ENCODE measurements at regions not wholly inside any gene's neighbourhood (a gene's known extent, or its start where the extent isn't known, plus 50 kb on each side); places are given as distances from the start of the nearest gene placed in this dataset.

GRCh38 chr7:156169474-156170370 lies 357.5 kb upstream of the SHH start:
- no peak for TF ChIP-seq POLR2AphosphoS5 (IDR thresholded peaks at IDR 0.05)
- DNase-seq (ENCODE audit: low spot score in 2 of 2), result no peak
- Histone ChIP-seq H3K27me3 (peaks cover 0 to 9% of the 10 kb centered on the region in 2 donors), H3K27ac (no peak overlapping the region), H3K9me3 (no peaks in the 10 kb centered on the region), H3K36me3 (no peaks in the 10 kb centered on the region), H3K4me1 (no peaks in the 10 kb centered on the region), H3K4me3 (no peak overlapping the region)
- intact Hi-C loops (cut with DNase I; ENCODE audit: low total_unique reads), result no loop called here

GRCh38 chr7:156168434-156168833 lies 356.2 kb upstream of the SHH start:
- peaks cover 0 to 16% of the 10 kb centered on the region in 2 donors for H3K27me3 ChIP-seq
- intact Hi-C loops (cut with DNase I; ENCODE audit: low total_unique reads), result no loop called here
- no peaks in the 10 kb centered on the region for H3K4me1 ChIP-seq
- H3K9me3 ChIP-seq, result no peaks in the 10 kb centered on the region
- no peak overlapping the region for H3K27ac ChIP-seq
- TF ChIP-seq POLR2AphosphoS5 (IDR thresholded peaks at IDR 0.05) (no peak), POLR2A (IDR thresholded peaks at IDR 0.05) (no peak)
- DNase-seq (ENCODE audit: low spot score in 2 of 2), result no peak
- no peaks in the 10 kb centered on the region for H3K36me3 ChIP-seq
- no peak overlapping the region for H3K4me3 ChIP-seq

GRCh38 chr7:156167987-156168386 lies 355.7 kb upstream of the SHH start:
- H3K36me3 ChIP-seq, result no peaks in the 10 kb centered on the region
- H3K9me3 ChIP-seq, result no peaks in the 10 kb centered on the region
- H3K4me1 ChIP-seq, result no peaks in the 10 kb centered on the region
- intact Hi-C loops (cut with DNase I; ENCODE audit: low total_unique reads), result no loop called here
- H3K27ac ChIP-seq, result no peak overlapping the region
- TF ChIP-seq POLR2AphosphoS5 (IDR thresholded peaks at IDR 0.05) (no peak), POLR2A (IDR thresholded peaks at IDR 0.05) (no peak), CTCF (IDR thresholded peaks at IDR 0.05) (no peak)
- H3K4me3 ChIP-seq, result no peak overlapping the region
- peaks cover 0 to 18% of the 10 kb centered on the region in 2 donors for H3K27me3 ChIP-seq
- no peak for DNase-seq (ENCODE audit: low spot score in 2 of 2)

- Histone ChIP-seq H3K36me3 (no peaks in the 10 kb centered on the region), H3K4me1 (no peaks in the 10 kb centered on the region), H3K4me3 (no peak overlapping the region), H3K9me3 (no peaks in the 10 kb centered on the region), H3K27me3 (peaks cover 0 to 22% of the 10 kb centered on the region in 2 donors), H3K27ac (no peak overlapping the region)
- no peak for DNase-seq (ENCODE audit: low spot score in 2 of 2)
- no peak for TF ChIP-seq POLR2A (IDR thresholded peaks at IDR 0.05)
- no peak for TF ChIP-seq CTCF (IDR thresholded peaks at IDR 0.05)
- no peak for TF ChIP-seq POLR2AphosphoS5 (IDR thresholded peaks at IDR 0.05)
- intact Hi-C loops (cut with DNase I; ENCODE audit: low total_unique reads), result no loop called here
Measured at GRCh38 chr7:156167417-156167807, 355.1 kb upstream of the SHH start.

- Histone ChIP-seq H3K27ac (no peak overlapping the region), H3K4me3 (no peak overlapping the region), H3K9me3 (no peaks in the 10 kb centered on the region), H3K4me1 (no peaks in the 10 kb centered on the region), H3K27me3 (peaks cover 0 to 23% of the 10 kb centered on the region in 2 donors), H3K36me3 (no peaks in the 10 kb centered on the region)
- intact Hi-C loops (cut with DNase I; ENCODE audit: low total_unique reads), result no loop called here
- TF ChIP-seq POLR2AphosphoS5 (IDR thresholded peaks at IDR 0.05), result no peak
- TF ChIP-seq CTCF (IDR thresholded peaks at IDR 0.05), result no peak
- no peak for TF ChIP-seq POLR2A (IDR thresholded peaks at IDR 0.05)
- DNase-seq (ENCODE audit: low spot score in 2 of 2), result no peak
Measured at GRCh38 chr7:156166692-156167416, 354.6 kb upstream of the SHH start.

- DNase-seq (ENCODE audit: low spot score in 2 of 2), result no peak
- TF ChIP-seq POLR2A (IDR thresholded peaks at IDR 0.05) (no peak), CTCF (IDR thresholded peaks at IDR 0.05) (no peak), POLR2AphosphoS5 (IDR thresholded peaks at IDR 0.05) (no peak)
- Histone ChIP-seq H3K4me1 (no peaks in the 10 kb centered on the region), H3K27me3 (peaks cover 0 to 23% of the 10 kb centered on the region in 2 donors), H3K9me3 (no peaks in the 10 kb centered on the region), H3K4me3 (no peak overlapping the region), H3K27ac (no peak overlapping the region), H3K36me3 (no peaks in the 10 kb centered on the region)
- intact Hi-C loops (cut with DNase I; ENCODE audit: low total_unique reads), result no loop called here
Measured at GRCh38 chr7:156163747-156164146, 351.5 kb upstream of the SHH start.

Measured in breast epithelium (tissue), 4 donors.